GM12864 (cell line): ENCODE measurements at regions not wholly inside any gene's neighbourhood (a gene's known extent, or its start where the extent isn't known, plus 50 kb on each side); places are given as distances from the start of the nearest gene placed in this dataset.
"Not testable (repeated sequence)": the region's sequence is repeated elsewhere in the genome, so short reads cannot be mapped to it uniquely, and the experiment has no call there.

Source experiments
- DNase-seq: peaks from one replicate; pipeline ENCODE4 v3.0.0-alpha.2; 2011; ENCODE audit warnings: low read depth
- H3K4me3 ChIP-seq: 2 replicates; pipeline ENCODE4 v1.5.1; 2011; ENCODE audit warnings: mild to moderate bottlenecking, low read depth, low read length, control low read depth
- CTCF ChIP-seq: IDR thresholded peaks from 2 replicates; pipeline ENCODE4 v1.5.1; 2011; ENCODE audit warnings: low read depth, mild to moderate bottlenecking, moderate library complexity, low read length, control low read depth, inconsistent platforms; ENCODE audit errors: missing control alignments

DNA sequence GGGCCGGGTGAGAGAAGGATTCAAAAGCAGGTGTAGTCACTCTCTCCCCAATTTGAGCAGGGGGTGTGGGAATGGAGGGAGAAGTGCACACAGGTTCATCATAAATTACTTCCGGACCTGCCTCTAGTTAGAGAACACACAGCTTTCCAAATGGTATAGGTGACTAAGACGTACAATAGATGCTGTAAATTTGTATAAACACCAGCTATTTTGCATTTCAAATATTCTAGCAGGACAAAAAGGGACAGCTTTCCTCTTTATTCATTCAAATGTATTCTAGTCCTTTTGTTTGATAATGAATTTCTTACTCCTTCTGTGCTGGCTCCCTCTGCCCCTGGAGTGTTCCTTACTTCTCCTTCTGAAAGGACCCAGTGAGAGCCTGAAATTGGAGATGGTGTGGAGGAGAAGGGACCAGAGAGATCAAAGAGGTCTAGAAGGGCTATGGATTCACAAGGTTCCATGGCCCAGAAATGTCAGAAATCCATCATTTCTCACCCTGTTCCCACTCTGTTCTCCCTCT is 53.2 kb upstream of the SH3BP4 start:
- no peak for TF ChIP-seq CTCF
- no peak for DNase-seq
- no peak overlapping the region for H3K4me3 ChIP-seq

- H3K4me3 ChIP-seq, DNase-seq: not testable (repeated sequence)
These were observed 63.4 kb upstream of the SH3BP4 start for GRCh38 chr2:234888442-234888841.

- no peak for TF ChIP-seq CTCF
- DNase-seq: no peak
These were observed 64.6 kb upstream of the SH3BP4 start for GRCh38 chr2:234887195-234887594.

GRCh38 chr2:234885886-234886285 is 65.9 kb upstream of the SH3BP4 start:
- no peak for TF ChIP-seq CTCF
- H3K4me3 ChIP-seq: no peak overlapping the region
- no peak for DNase-seq

More at GRCh38 chr2:234887195-234887594, 64.6 kb upstream of the SH3BP4 start:
- H3K4me3 ChIP-seq: no peak overlapping the region

DNA sequence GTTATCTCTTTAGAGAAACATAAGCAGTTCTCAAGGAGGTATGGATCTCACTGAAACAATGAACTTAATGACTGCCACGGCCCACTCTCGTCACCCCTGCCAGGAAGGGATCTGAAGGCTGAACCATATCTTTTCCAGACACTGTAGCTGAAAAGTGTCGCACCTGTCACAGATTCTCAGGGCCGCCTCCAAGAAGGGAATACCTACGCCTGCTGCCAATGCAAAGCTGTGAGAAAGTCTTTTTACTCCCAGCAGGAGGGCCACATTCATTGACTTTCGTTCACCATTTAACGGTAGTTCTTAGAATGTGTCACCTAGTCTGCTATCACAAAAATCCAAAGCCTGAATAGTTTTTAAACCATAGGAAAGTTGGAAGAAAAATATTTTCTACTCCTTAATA is 66.7 kb upstream of the SH3BP4 start:
- no peak overlapping the region for H3K4me3 ChIP-seq
- TF ChIP-seq CTCF: no peak
- no peak for DNase-seq

DNA sequence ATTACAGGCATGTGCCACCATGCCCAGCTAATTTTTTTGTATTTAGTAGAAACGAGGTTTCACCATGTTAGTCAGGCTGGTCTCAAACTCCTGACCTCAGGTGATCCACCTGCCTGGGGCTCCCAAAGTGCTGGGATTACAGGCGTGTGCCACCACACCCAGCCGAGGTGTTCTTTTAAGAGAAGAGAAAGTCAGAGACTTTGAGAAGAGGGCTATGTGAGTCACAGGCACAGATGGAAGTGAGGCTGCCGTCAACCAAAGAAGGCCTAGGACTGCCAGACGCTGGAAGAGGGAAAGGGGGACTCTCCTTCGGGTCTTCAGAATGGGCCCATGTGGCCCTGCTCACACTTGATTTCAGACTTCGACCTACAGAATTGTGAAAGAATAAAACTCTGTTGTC is 67.2 kb upstream of the SH3BP4 start:
- no peak for DNase-seq
- TF ChIP-seq CTCF: no peak
- no peak overlapping the region for H3K4me3 ChIP-seq

GRCh38 chr2:234881413-234882241 is 70.2 kb upstream of the SH3BP4 start:
- DNase-seq: peak; percentile 25
- TF ChIP-seq CTCF: peak; percentile 60
- no peak overlapping the region for H3K4me3 ChIP-seq
